ENCODE measurements at regions not wholly inside any gene's neighbourhood (a gene's known extent, or its start where the extent isn't known, plus 50 kb on each side); places are given as distances from the start of the nearest gene placed in this dataset.

- no peaks in the 10 kb centered on the region for H3K79me2 ChIP-seq (ENCODE audit: insufficient read depth, low read length)
- ATAC-seq (no peak), FAIRE-seq (no peak), DNase-seq (ENCODE audit: low spot score) (no peak)
- no peak overlapping the region for H3K27ac ChIP-seq (ENCODE audit: extremely low read length, insufficient read depth, low read length)
- no peak overlapping the region for H2AFZ ChIP-seq (ENCODE audit: low read length)
- H4K20me1 ChIP-seq (ENCODE audit: insufficient read depth, low read length) = no peaks in the 10 kb centered on the region
- H3K4me2 ChIP-seq (ENCODE audit: low read depth, low read length) = no peak overlapping the region
- POLR2A ChIA-PET = no interaction called here
- no peaks in the 10 kb centered on the region for H3K4me1 ChIP-seq (ENCODE audit: insufficient read depth, low read length)
- CTCF ChIA-PET (ENCODE audit: low intra/inter-chr PET ratio, low total read pairs) = no interaction called here
- no peaks in the 10 kb centered on the region for H3K36me3 ChIP-seq (replicated peaks in 1 of 2; ENCODE audit: control insufficient read depth in 1 of 2, insufficient read depth in 2 of 2, low read length in 2 of 2)
- WGBS (ENCODE audit: low lambda C conversion rate) = 3% methylated on average over 3 of the region's 3 CpGs
- H3K9ac ChIP-seq (ENCODE audit: insufficient read depth, low read depth, low read length) = no peak overlapping the region
- no peak overlapping the region for H3K4me3 ChIP-seq (replicated peaks in 1 of 3; ENCODE audit: insufficient read depth in 1 of 3, low read depth in 2 of 3, low read length in 3 of 3)
- in situ Hi-C loops (cut with HindIII; ENCODE audit: extremely low pct_ligation_motif_present, low pct_unique_long_range_greater_than_20kb) (no loop called here), intact Hi-C loops (cut with micrococcal nuclease; ENCODE audit: unreplicated experiment) (no loop called here)
- H3K27me3 ChIP-seq (ENCODE audit: control insufficient read depth in 1 of 2, insufficient read depth in 2 of 2, low read length in 2 of 2) = no peaks in the 10 kb centered on the region; a peak in 1 of 5 replicates
- no TSS peak for BruUV-seq (replicated peaks)
- TF ChIP-seq ZNF784 (CRISPR knock-in tag; IDR thresholded peaks at IDR 0.05; ENCODE audit: borderline replicate concordance) (no peak), ATF7 (IDR thresholded peaks at IDR 0.05) (peak; percentile 24; the same call in 1 of the 2 replicates), ATF7 (CRISPR knock-in tag; IDR thresholded peaks at IDR 0.05) (no peak)
- peaks cover 27% of the 10 kb centered on the region for H3K9me3 ChIP-seq (ENCODE audit: low read length)
These were observed 303.0 kb upstream of the RTL1 start for GRCh38 chr14:101206556-101206955.

GRCh38 chr14:101207041-101207440 is 303.5 kb upstream of the RTL1 start:
- no peak for ATAC-seq
- H3K4me3 ChIP-seq (replicated peaks in 1 of 3; ENCODE audit: insufficient read depth in 1 of 3, low read depth in 2 of 3, low read length in 3 of 3) = no peak overlapping the region
- no peak overlapping the region for H3K27ac ChIP-seq (ENCODE audit: extremely low read length, insufficient read depth, low read length)
- no peak overlapping the region for H2AFZ ChIP-seq (ENCODE audit: low read length)
- H3K4me1 ChIP-seq (ENCODE audit: insufficient read depth, low read length) = no peaks in the 10 kb centered on the region
- H3K9me3 ChIP-seq (ENCODE audit: low read length) = peaks cover 27% of the 10 kb centered on the region
- H3K27me3 ChIP-seq (ENCODE audit: control insufficient read depth in 1 of 2, insufficient read depth in 2 of 2, low read length in 2 of 2) = no peaks in the 10 kb centered on the region; a peak in 1 of 5 replicates
- intact Hi-C loops (cut with micrococcal nuclease; ENCODE audit: unreplicated experiment) (no loop called here), in situ Hi-C loops (cut with HindIII; ENCODE audit: extremely low pct_ligation_motif_present, low pct_unique_long_range_greater_than_20kb) (no loop called here)
- no peaks in the 10 kb centered on the region for H3K36me3 ChIP-seq (replicated peaks in 1 of 2; ENCODE audit: control insufficient read depth in 1 of 2, insufficient read depth in 2 of 2, low read length in 2 of 2)
- H3K9ac ChIP-seq (ENCODE audit: insufficient read depth, low read depth, low read length) = no peak overlapping the region
- BruUV-seq (replicated peaks) = no TSS peak
- H3K79me2 ChIP-seq (ENCODE audit: insufficient read depth, low read length) = no peaks in the 10 kb centered on the region
- no peak for DNase-seq (ENCODE audit: low spot score)
- no peak overlapping the region for H3K4me2 ChIP-seq (ENCODE audit: low read depth, low read length)
- no peaks in the 10 kb centered on the region for H4K20me1 ChIP-seq (ENCODE audit: insufficient read depth, low read length)
- ChIA-PET CTCF (ENCODE audit: low intra/inter-chr PET ratio, low total read pairs) (no interaction called here), POLR2A (no interaction called here)
- 40% methylated on average over 2 of the region's 2 CpGs for WGBS (ENCODE audit: low lambda C conversion rate)
- no peak for FAIRE-seq
- TF ChIP-seq, protein P1, sequence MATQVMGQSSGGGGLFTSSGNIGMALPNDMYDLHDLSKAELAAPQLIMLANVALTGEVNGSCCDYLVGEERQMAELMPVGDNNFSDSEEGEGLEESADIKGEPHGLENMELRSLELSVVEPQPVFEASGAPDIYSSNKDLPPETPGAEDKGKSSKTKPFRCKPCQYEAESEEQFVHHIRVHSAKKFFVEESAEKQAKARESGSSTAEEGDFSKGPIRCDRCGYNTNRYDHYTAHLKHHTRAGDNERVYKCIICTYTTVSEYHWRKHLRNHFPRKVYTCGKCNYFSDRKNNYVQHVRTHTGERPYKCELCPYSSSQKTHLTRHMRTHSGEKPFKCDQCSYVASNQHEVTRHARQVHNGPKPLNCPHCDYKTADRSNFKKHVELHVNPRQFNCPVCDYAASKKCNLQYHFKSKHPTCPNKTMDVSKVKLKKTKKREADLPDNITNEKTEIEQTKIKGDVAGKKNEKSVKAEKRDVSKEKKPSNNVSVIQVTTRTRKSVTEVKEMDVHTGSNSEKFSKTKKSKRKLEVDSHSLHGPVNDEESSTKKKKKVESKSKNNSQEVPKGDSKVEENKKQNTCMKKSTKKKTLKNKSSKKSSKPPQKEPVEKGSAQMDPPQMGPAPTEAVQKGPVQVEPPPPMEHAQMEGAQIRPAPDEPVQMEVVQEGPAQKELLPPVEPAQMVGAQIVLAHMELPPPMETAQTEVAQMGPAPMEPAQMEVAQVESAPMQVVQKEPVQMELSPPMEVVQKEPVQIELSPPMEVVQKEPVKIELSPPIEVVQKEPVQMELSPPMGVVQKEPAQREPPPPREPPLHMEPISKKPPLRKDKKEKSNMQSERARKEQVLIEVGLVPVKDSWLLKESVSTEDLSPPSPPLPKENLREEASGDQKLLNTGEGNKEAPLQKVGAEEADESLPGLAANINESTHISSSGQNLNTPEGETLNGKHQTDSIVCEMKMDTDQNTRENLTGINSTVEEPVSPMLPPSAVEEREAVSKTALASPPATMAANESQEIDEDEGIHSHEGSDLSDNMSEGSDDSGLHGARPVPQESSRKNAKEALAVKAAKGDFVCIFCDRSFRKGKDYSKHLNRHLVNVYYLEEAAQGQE (IDR thresholded peaks at IDR 0.05; ENCODE audit: borderline replicate concordance in 1 of 2, low read depth in 1 of 2, low read length in 2 of 2) = no peak
- TF ChIP-seq NR3C1 (CRISPR knock-in tag; IDR thresholded peaks at IDR 0.05) (no peak), NONO (IDR thresholded peaks at IDR 0.05) (no peak), NONO (CRISPR knock-in tag; conservative IDR thresholded peaks at IDR 0.05) (no peak), EP300 (IDR thresholded peaks at IDR 0.05; ENCODE audit: low read depth in 2 of 2, low read length in 2 of 2) (no peak), EP300 (CRISPR knock-in tag; IDR thresholded peaks at IDR 0.05; ENCODE audit: borderline replicate concordance) (no peak), GLI4 (CRISPR knock-in tag; IDR thresholded peaks at IDR 0.05; ENCODE audit: borderline replicate concordance) (no peak), SETDB1 (CRISPR knock-in tag; IDR thresholded peaks at IDR 0.05; ENCODE audit: borderline replicate concordance) (no peak), ZSCAN30 (CRISPR knock-in tag; IDR thresholded peaks at IDR 0.05) (no peak), SIX4 (CRISPR knock-in tag; IDR thresholded peaks at IDR 0.05) (no peak), CENPBD1 (CRISPR knock-in tag; IDR thresholded peaks at IDR 0.05; ENCODE audit: borderline replicate concordance, low read depth) (no peak)
